ENCODE measurements at regions not wholly inside any gene's neighbourhood (a gene's known extent, or its start where the extent isn't known, plus 50 kb on each side); places are given as distances from the start of the nearest gene placed in this dataset.

DNA sequence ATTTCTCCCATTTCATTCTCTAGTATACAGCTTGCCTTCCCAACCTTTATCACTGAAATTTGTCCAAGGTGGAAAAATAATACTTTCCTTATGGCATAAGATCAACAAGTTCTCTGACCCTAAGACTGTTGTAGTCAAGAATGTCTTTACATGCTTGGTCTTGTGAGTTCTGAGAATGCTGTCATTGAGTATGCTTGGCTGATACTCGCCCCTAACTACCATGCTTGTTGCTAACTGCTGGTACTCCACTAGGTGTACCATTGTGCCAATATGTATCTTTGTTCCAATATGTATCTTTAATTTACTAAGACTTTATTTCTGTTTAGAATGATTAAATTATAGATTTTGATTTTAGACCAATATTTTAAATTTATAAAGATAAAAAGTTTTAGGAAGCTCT, 796.4 kb downstream of the PCDH7 start:
- TF ChIP-seq, protein P1, sequence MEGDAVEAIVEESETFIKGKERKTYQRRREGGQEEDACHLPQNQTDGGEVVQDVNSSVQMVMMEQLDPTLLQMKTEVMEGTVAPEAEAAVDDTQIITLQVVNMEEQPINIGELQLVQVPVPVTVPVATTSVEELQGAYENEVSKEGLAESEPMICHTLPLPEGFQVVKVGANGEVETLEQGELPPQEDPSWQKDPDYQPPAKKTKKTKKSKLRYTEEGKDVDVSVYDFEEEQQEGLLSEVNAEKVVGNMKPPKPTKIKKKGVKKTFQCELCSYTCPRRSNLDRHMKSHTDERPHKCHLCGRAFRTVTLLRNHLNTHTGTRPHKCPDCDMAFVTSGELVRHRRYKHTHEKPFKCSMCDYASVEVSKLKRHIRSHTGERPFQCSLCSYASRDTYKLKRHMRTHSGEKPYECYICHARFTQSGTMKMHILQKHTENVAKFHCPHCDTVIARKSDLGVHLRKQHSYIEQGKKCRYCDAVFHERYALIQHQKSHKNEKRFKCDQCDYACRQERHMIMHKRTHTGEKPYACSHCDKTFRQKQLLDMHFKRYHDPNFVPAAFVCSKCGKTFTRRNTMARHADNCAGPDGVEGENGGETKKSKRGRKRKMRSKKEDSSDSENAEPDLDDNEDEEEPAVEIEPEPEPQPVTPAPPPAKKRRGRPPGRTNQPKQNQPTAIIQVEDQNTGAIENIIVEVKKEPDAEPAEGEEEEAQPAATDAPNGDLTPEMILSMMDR (IDR thresholded peaks at IDR 0.05) = no peak
- TF ChIP-seq POLR2A (IDR thresholded peaks at IDR 0.05; ENCODE audit: low read depth) (no peak), EP300 (IDR thresholded peaks at IDR 0.05) (no peak), POLR2AphosphoS5 (IDR thresholded peaks at IDR 0.05) (no peak)
